ENCODE measurements at regions not wholly inside any gene's neighbourhood (a gene's known extent, or its start where the extent isn't known, plus 50 kb on each side); places are given as distances from the start of the nearest gene placed in this dataset.

DNA sequence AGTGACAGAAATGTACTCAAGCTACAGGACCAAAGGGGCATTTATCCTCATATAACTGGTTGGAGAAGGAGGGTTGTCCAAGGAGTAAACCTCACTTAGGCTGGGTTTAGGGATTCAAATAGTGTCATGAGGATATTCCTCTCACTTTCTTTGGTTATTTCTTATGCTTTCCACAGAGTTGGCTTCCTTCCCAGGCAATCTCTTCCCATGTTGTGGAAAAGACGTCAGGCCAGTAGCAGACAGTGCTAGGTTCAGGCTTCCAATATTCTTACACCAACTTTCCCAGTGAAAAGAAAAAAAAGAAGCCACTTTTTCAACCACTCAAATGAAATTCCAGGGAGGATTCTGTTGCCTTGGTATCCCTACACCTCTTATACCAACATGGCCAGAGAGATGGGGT is 653.0 kb downstream of the C4orf33 start:
- TF ChIP-seq FOXM1 (IDR thresholded peaks at IDR 0.05; ENCODE audit: low read depth, low read length) (no peak), RAD21 (IDR thresholded peaks at IDR 0.05; ENCODE audit: insufficient read depth, low read depth, low read length) (no peak), EZH2 (IDR thresholded peaks at IDR 0.05; ENCODE audit: borderline replicate concordance, control insufficient read depth, low read depth, low read length) (no peak), POLR2A (IDR thresholded peaks at IDR 0.05; ENCODE audit: low read depth, low read length) (no peak), MXI1 (IDR thresholded peaks at IDR 0.05; ENCODE audit: low read depth, low read length) (no peak), CTCF (IDR thresholded peaks at IDR 0.05 in 2 of 3, conservative IDR thresholded peaks at IDR 0.05 in 1 of 3; ENCODE audit: control insufficient read depth in 2 of 3, extremely low read depth in 1 of 3, insufficient read depth in 1 of 3, low read depth in 3 of 3, low read length in 3 of 3) (no peak), MYC (IDR thresholded peaks at IDR 0.05; ENCODE audit: insufficient read depth, insufficient read length, insufficient replicate concordance, low read length, severe bottlenecking) (no peak), POU2F2 (IDR thresholded peaks at IDR 0.05; ENCODE audit: borderline replicate concordance, low read depth, low read length) (no peak)
- TF ChIP-seq, protein P1, sequence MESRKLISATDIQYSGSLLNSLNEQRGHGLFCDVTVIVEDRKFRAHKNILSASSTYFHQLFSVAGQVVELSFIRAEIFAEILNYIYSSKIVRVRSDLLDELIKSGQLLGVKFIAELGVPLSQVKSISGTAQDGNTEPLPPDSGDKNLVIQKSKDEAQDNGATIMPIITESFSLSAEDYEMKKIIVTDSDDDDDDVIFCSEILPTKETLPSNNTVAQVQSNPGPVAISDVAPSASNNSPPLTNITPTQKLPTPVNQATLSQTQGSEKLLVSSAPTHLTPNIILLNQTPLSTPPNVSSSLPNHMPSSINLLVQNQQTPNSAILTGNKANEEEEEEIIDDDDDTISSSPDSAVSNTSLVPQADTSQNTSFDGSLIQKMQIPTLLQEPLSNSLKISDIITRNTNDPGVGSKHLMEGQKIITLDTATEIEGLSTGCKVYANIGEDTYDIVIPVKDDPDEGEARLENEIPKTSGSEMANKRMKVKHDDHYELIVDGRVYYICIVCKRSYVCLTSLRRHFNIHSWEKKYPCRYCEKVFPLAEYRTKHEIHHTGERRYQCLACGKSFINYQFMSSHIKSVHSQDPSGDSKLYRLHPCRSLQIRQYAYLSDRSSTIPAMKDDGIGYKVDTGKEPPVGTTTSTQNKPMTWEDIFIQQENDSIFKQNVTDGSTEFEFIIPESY (IDR thresholded peaks at IDR 0.05), result no peak

Data from GM12878 (cell line).